Erythroblast (primary cell): ENCODE measurements at regions not wholly inside any gene's neighbourhood (a gene's known extent, or its start where the extent isn't known, plus 50 kb on each side); places are given as distances from the start of the nearest gene placed in this dataset.

Experiments used
- GATA1 ChIP-seq: IDR thresholded peaks from 2 replicates; pipeline ENCODE4 v1.6.1; 2011; ENCODE audit warnings: low read depth, mild to moderate bottlenecking, control low read depth, low read length, moderate library complexity
- POLR2A ChIP-seq: IDR thresholded peaks from 2 replicates; pipeline ENCODE4 v1.6.1; 2011; ENCODE audit warnings: mild to moderate bottlenecking, low read length

GRCh38 chr12:127621366-127621765 is 645.6 kb upstream of the TMEM132C start:
- TF ChIP-seq POLR2A (no peak), GATA1 (no peak)
